IMR-90 (cell line): ENCODE measurements at regions not wholly inside any gene's neighbourhood (a gene's known extent, or its start where the extent isn't known, plus 50 kb on each side); places are given as distances from the start of the nearest gene placed in this dataset.

Experiments used
- ATAC-seq: fragments of 200-7000 bp; cut with Tn5 transposase; 2 replicates; pipeline ENCODE4 v1.9.1; 2020; ENCODE audit warnings: low read depth, mild to moderate bottlenecking, moderate library complexity
- BruUV-seq: library from RNA; stranded (reverse); fragments of 400-500 nt; replicated peaks from 2 replicates; lab custom pipeline; 2021; lab: Mats Ljungman, UMichigan
- CTCF ChIA-PET: fragments of 300-600 bp; formaldehyde crosslinking; extraction: SDS; loops from one replicate; lab custom pipeline; 2021; ENCODE audit warnings: antibody characterized with exemption; lab: Yijun Ruan, JAX
- POLR2A ChIA-PET: fragments of 300-600 bp; sonication (Branson Sonifier 250); formaldehyde crosslinking; loops from one replicate; lab custom pipeline; 2022; ENCODE audit warnings: antibody characterized with exemption; ENCODE audit not compliant: unreplicated experiment; lab: Charles Lee
- DNase-seq: peaks from one replicate; pipeline ENCODE4 v3.0.0; 2013
- H2AFZ ChIP-seq: replicated peaks from 2 replicates; pipeline ENCODE3; 2013; ENCODE audit warnings: low read length, mild to moderate bottlenecking; ENCODE audit not compliant: poor library complexity
- H2AK5ac ChIP-seq: 2 replicates; pipeline ENCODE4 v1.6.1; 2013; ENCODE audit warnings: low read depth, low read length, inconsistent platforms
- H2AK9ac ChIP-seq: replicated peaks from 2 replicates; pipeline ENCODE3; 2013; ENCODE audit warnings: mild to moderate bottlenecking, low read depth, low read length, moderate library complexity; ENCODE audit not compliant: poor library complexity
- H2BK120ac ChIP-seq: 2 replicates; pipeline ENCODE4 v1.6.1; 2013; ENCODE audit warnings: low read depth, low read length, inconsistent platforms
- H2BK15ac ChIP-seq: 3 replicates; pipeline ENCODE4 v1.6.1; 2013; ENCODE audit warnings: low read depth, low read length, inconsistent platforms
- H2BK20ac ChIP-seq: 2 replicates; pipeline ENCODE4 v1.6.1; 2013; ENCODE audit warnings: low read depth, mild to moderate bottlenecking, inconsistent platforms, low read length, moderate library complexity
- H2BK5ac ChIP-seq: 2 replicates; pipeline ENCODE4 v1.6.1; 2013; ENCODE audit warnings: mild to moderate bottlenecking, low read depth, low read length, inconsistent platforms; ENCODE audit not compliant: poor library complexity, severe bottlenecking
- H3K14ac ChIP-seq: replicated peaks from 2 replicates; pipeline ENCODE4 v1.6.1; 2013; ENCODE audit warnings: low read depth, low read length, inconsistent platforms
- H3K18ac ChIP-seq: 2 replicates; pipeline ENCODE4 v1.6.1; 2013; ENCODE audit warnings: low read depth, low read length, control low read depth
- H3K23ac ChIP-seq: 2 replicates; pipeline ENCODE4 v1.6.1; 2013; ENCODE audit warnings: low read depth, low read length, inconsistent platforms
- H3K27ac ChIP-seq: 2 replicates; pipeline ENCODE4 v1.5.1; 2013; ENCODE audit warnings: mild to moderate bottlenecking, control low read depth, low read length; ENCODE audit not compliant: insufficient read depth
- H3K27me3 ChIP-seq: 2 replicates; pipeline ENCODE4 v1.6.1; 2013; ENCODE audit warnings: low read length; ENCODE audit not compliant: control insufficient read depth, insufficient read depth
- H3K36me3 ChIP-seq: 2 replicates; pipeline ENCODE4 v1.6.1; 2013; ENCODE audit warnings: low read length, mixed read lengths; ENCODE audit not compliant: control insufficient read depth, insufficient read depth
- H3K4ac ChIP-seq: 2 replicates; pipeline ENCODE4 v1.6.1; 2013; ENCODE audit warnings: low read depth, low read length, inconsistent platforms
- H3K4me1 ChIP-seq: 2 replicates; pipeline ENCODE4 v1.6.1; 2013; ENCODE audit warnings: low read length, mixed read lengths; ENCODE audit not compliant: control insufficient read depth, insufficient read depth
- H3K4me2 ChIP-seq: 2 replicates; pipeline ENCODE4 v1.6.1; 2013; ENCODE audit warnings: low read depth, mild to moderate bottlenecking, control low read depth, low read length, moderate library complexity
- H3K4me3 ChIP-seq: 2 replicates; pipeline ENCODE4 v1.5.1; 2013; ENCODE audit warnings: low read depth, mild to moderate bottlenecking, control low read depth, low read length, moderate library complexity; ENCODE audit not compliant: insufficient read depth
- H3K56ac ChIP-seq: 2 replicates; pipeline ENCODE4 v1.6.1; 2013; ENCODE audit warnings: low read length, inconsistent platforms; ENCODE audit not compliant: insufficient read depth; ENCODE audit errors: extremely low read depth
- H3K79me1 ChIP-seq, 2 experiments: 2 replicates each; pipeline ENCODE4 v1.6.1; 2013; ENCODE audit warnings: low read length in 2 of 2, inconsistent platforms in 1 of 2, low read depth in 1 of 2
- H3K9ac ChIP-seq: 2 replicates; pipeline ENCODE4 v1.6.1; 2013; ENCODE audit warnings: low read depth, low read length, control low read depth
- H3K9me1 ChIP-seq: 2 replicates; pipeline ENCODE4 v1.6.1; 2013; ENCODE audit warnings: low read length, inconsistent platforms; ENCODE audit not compliant: insufficient read depth
- H3K9me3 ChIP-seq: 2 replicates; pipeline ENCODE4 v1.6.1; 2013; ENCODE audit warnings: low read length; ENCODE audit not compliant: control insufficient read depth, insufficient read depth
- H4K20me1 ChIP-seq: 2 replicates; pipeline ENCODE4 v1.6.1; 2013; ENCODE audit warnings: low read length, inconsistent platforms; ENCODE audit not compliant: insufficient read depth
- H4K5ac ChIP-seq: 2 replicates; pipeline ENCODE4 v1.6.1; 2013; ENCODE audit warnings: mild to moderate bottlenecking, low read depth, low read length, control low read depth
- H4K8ac ChIP-seq, 2 experiments: 2 replicates each; pipeline ENCODE4 v1.6.1; 2013; ENCODE audit warnings: low read depth in 2 of 2, low read length in 2 of 2, control low read depth in 1 of 2, inconsistent platforms in 1 of 2
- H4K91ac ChIP-seq: 2 replicates; pipeline ENCODE4 v1.6.1; 2013; ENCODE audit warnings: low read depth, low read length, inconsistent platforms; ENCODE audit not compliant: insufficient read depth
- FOS ChIP-seq: fragments of 150-350 bp; IDR thresholded peaks from 2 replicates; pipeline ENCODE4 v1.6.1; 2016; ENCODE audit warnings: low read depth, low read length
- POLR2A ChIP-seq: IDR thresholded peaks from 2 replicates; pipeline ENCODE4 v1.6.1; 2012; ENCODE audit warnings: mild to moderate bottlenecking, low read depth, low read length
- WGBS, 2 experiments: methylation state at CpG; one replicate each; pipeline versions ENCODE4 v1.1.5 to v1.1.7; 2013; ENCODE audit warnings: missing lambda C conversion rate in 2 of 2; ENCODE audit not compliant: insufficient read length in 1 of 2; ENCODE audit errors: extremely low coverage in 2 of 2; 5-methylcytosine and 5-hydroxymethylcytosine counted together
- dilution Hi-C: fragments of 300-500 bp; cut with HindIII; formaldehyde crosslinking; loops from one replicate; pipeline ENCODE4 v1.14.3; 2018; ENCODE audit warnings: low sequenced_read_pairs; ENCODE audit not compliant: unreplicated experiment
- in situ Hi-C: fragments of 300-500 bp; cut with MboI; formaldehyde crosslinking; loops from 3 replicates; pipeline ENCODE4 v1.14.3; 2019; ENCODE audit warnings: low sequenced_read_pairs, inconsistent platforms, mixed read lengths
- intact Hi-C: fragments of 100-400 bp; cut with micrococcal nuclease; formaldehyde crosslinking; loops from 2 replicates; pipeline ENCODE4 v1.10.0; 2022
- TF ChIP-seq, protein P1 (sequence below): fragments of 150-350 bp; IDR thresholded peaks from 2 replicates; pipeline ENCODE4 v1.6.1; 2016; ENCODE audit warnings: low read depth, mild to moderate bottlenecking, low read length, moderate library complexity, borderline replicate concordance

GRCh38 chr3:176005564-176005963 lies 1146.4 kb downstream of the NAALADL2 start:
- CTCF ChIA-PET = no interaction called here
- H2AFZ ChIP-seq = no peak overlapping the region

More at GRCh38 chr3:176005564-176005963, 1146.4 kb downstream of the NAALADL2 start:
- Histone ChIP-seq H3K9ac (no peak overlapping the region), H3K18ac (no peak overlapping the region), H2BK15ac (no peak overlapping the region), H4K20me1 (no peaks in the 10 kb centered on the region), H2BK120ac (no peak overlapping the region), H3K56ac (no peak overlapping the region), H3K4me2 (no peak overlapping the region), H4K8ac (no peak overlapping the region), H4K5ac (no peak overlapping the region), H3K23ac (no peak overlapping the region), H4K91ac (no peak overlapping the region), H3K14ac (no peak overlapping the region), H3K4ac (no peak overlapping the region), H3K27me3 (no peaks in the 10 kb centered on the region), H3K4me3 (no peak overlapping the region), H3K4me1 (no peaks in the 10 kb centered on the region), H3K9me3 (no peaks in the 10 kb centered on the region), H2BK20ac (no peak overlapping the region), H3K79me1 (no peaks in the 10 kb centered on the region), H2BK5ac (no peak overlapping the region), H3K36me3 (no peaks in the 10 kb centered on the region), H3K27ac (no peak overlapping the region), H2AK9ac (no peak overlapping the region), H2AK5ac (no peak overlapping the region), H3K9me1 (no peaks in the 10 kb centered on the region)
- intact Hi-C loops = no loop called here
- DNase-seq (no peak), ATAC-seq (no peak)
- WGBS, 2 experiments = no CpG with 5 or more reads among the region's 1 CpG
- TF ChIP-seq, protein P1, sequence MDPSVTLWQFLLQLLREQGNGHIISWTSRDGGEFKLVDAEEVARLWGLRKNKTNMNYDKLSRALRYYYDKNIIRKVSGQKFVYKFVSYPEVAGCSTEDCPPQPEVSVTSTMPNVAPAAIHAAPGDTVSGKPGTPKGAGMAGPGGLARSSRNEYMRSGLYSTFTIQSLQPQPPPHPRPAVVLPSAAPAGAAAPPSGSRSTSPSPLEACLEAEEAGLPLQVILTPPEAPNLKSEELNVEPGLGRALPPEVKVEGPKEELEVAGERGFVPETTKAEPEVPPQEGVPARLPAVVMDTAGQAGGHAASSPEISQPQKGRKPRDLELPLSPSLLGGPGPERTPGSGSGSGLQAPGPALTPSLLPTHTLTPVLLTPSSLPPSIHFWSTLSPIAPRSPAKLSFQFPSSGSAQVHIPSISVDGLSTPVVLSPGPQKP = no peak
- TF ChIP-seq FOS (no peak), POLR2A (no peak)
- POLR2A ChIA-PET = no interaction called here
- in situ Hi-C loops = no loop called here
- BruUV-seq = no TSS peak
- dilution Hi-C loops = no loop called here
